Kidney (tissue), 13 donors: ENCODE measurements at regions not wholly inside any gene's neighbourhood (a gene's known extent, or its start where the extent isn't known, plus 50 kb on each side); places are given as distances from the start of the nearest gene placed in this dataset.

ENCODE experiments used
- DNase-seq, 5 donors: peaks; one replicate each; pipeline ENCODE4 v3.0.0-alpha.2; 2013 to 2020
- FAIRE-seq: peaks from 2 replicates; lab custom pipeline; 2012; peaks lifted over from hg19 to GRCh38; lab: Jason Lieb, UNC
- H3K27ac ChIP-seq, 2 donors: one replicate each; pipeline ENCODE4 v1.7.0; 2013; ENCODE audit warnings: low read depth in 2 of 2, low read length in 2 of 2, inconsistent platforms in 1 of 2
- H3K27me3 ChIP-seq: one replicate; pipeline ENCODE4 v1.7.1; 2013; ENCODE audit warnings: low read length, inconsistent platforms; ENCODE audit not compliant: control insufficient read depth, insufficient read depth
- H3K36me3 ChIP-seq, 3 donors: one replicate each; pipeline versions ENCODE4 v1.7.0 to v1.7.1; 2013; ENCODE audit warnings: low read length in 3 of 3, control low read depth in 1 of 3, inconsistent platforms in 1 of 3; ENCODE audit not compliant: insufficient read depth in 3 of 3, control insufficient read depth in 2 of 3
- H3K4me1 ChIP-seq, 3 donors: one replicate each; pipeline versions ENCODE4 v1.7.0 to v1.7.1; 2013; ENCODE audit warnings: low read length in 3 of 3, inconsistent platforms in 1 of 3, low read depth in 1 of 3; ENCODE audit not compliant: control insufficient read depth in 2 of 3, insufficient read depth in 2 of 3
- H3K4me3 ChIP-seq, 3 donors: one replicate each; pipeline versions ENCODE4 v1.7.0 to v1.8.1; 2013; ENCODE audit warnings: low read length in 3 of 3, control low read depth in 1 of 3, inconsistent platforms in 1 of 3
- H3K9ac ChIP-seq, 3 donors: one replicate each; pipeline versions ENCODE4 v1.7.0 to v1.7.1; 2013; ENCODE audit warnings: low read length in 3 of 3, control low read depth in 1 of 3, inconsistent platforms in 1 of 3
- H3K9me3 ChIP-seq, 3 donors: one replicate each; pipeline versions ENCODE4 v1.7.0 to v1.7.1; 2013; ENCODE audit warnings: low read length in 3 of 3, control low read depth in 1 of 3, inconsistent platforms in 1 of 3; ENCODE audit not compliant: control insufficient read depth in 2 of 3, insufficient read depth in 1 of 3
- CTCF ChIP-seq: IDR thresholded peaks from 3 replicates; pipeline ENCODE4 v1.5.1; 2012; ENCODE audit warnings: mild to moderate bottlenecking, moderate library complexity, borderline replicate concordance; ENCODE audit not compliant: insufficient read depth; ENCODE audit errors: extremely low read depth
- intact Hi-C: fragments of 100-400 bp; cut with DNase I; formaldehyde crosslinking; loops from one replicate; pipeline ENCODE4 v1.11.1; 2022
- donor health status: control.
- donor health status: control.
- donor health status: control.
- donor health status: control.
- donor health status: control.
- donor health status: DM: yes; HTN: yes; CAD: no.
- donor health status: Normal renal cell carcinoma (clear cell type).

GRCh38 chr4:156196722-156197121 lies 243.1 kb upstream of the CTSO start:
- H3K27me3 ChIP-seq = no peaks in the 10 kb centered on the region
- intact Hi-C loops = no loop called here
- DNase-seq = no peak
- H3K36me3 ChIP-seq = no peaks in the 10 kb centered on the region
- no peak for FAIRE-seq
- H3K4me1 ChIP-seq = no peaks in the 10 kb centered on the region
- no peaks in the 10 kb centered on the region for H3K9me3 ChIP-seq
- no peak overlapping the region for H3K4me3 ChIP-seq
- H3K9ac ChIP-seq = no peak overlapping the region
- no peak for TF ChIP-seq CTCF
- H3K27ac ChIP-seq = no peak overlapping the region

- Histone ChIP-seq H3K27me3 (no peaks in the 10 kb centered on the region), H3K27ac (no peak overlapping the region), H3K9me3 (no peaks in the 10 kb centered on the region), H3K4me3 (no peak overlapping the region), H3K9ac (no peak overlapping the region), H3K36me3 (no peaks in the 10 kb centered on the region), H3K4me1 (no peaks in the 10 kb centered on the region)
- no peak for DNase-seq
- FAIRE-seq = no peak
- intact Hi-C loops = no loop called here
- no peak for TF ChIP-seq CTCF
Observed at GRCh38 chr4:156195914-156196313, 242.2 kb upstream of the CTSO start.

GRCh38 chr4:156194896-156195295 lies 241.2 kb upstream of the CTSO start:
- DNase-seq = no peak
- no peak overlapping the region for H3K4me3 ChIP-seq
- H3K27me3 ChIP-seq = no peaks in the 10 kb centered on the region
- intact Hi-C loops = no loop called here
- FAIRE-seq = no peak
- no peak overlapping the region for H3K9ac ChIP-seq
- no peak overlapping the region for H3K27ac ChIP-seq
- no peak for TF ChIP-seq CTCF
- H3K9me3 ChIP-seq = no peaks in the 10 kb centered on the region
- H3K4me1 ChIP-seq = no peaks in the 10 kb centered on the region
- H3K36me3 ChIP-seq = no peaks in the 10 kb centered on the region

- no peak overlapping the region for H3K4me3 ChIP-seq
- no peaks in the 10 kb centered on the region for H3K9me3 ChIP-seq
- intact Hi-C loops = no loop called here
- H3K4me1 ChIP-seq = no peaks in the 10 kb centered on the region
- no peaks in the 10 kb centered on the region for H3K27me3 ChIP-seq
- no peak overlapping the region for H3K9ac ChIP-seq
- no peak for DNase-seq
- no peak for TF ChIP-seq CTCF
- FAIRE-seq = no peak
- H3K27ac ChIP-seq = no peak overlapping the region
- H3K36me3 ChIP-seq = no peaks in the 10 kb centered on the region
Observed at GRCh38 chr4:156193800-156194199, 240.1 kb upstream of the CTSO start.
